ENCODE measurements at regions not wholly inside any gene's neighbourhood (a gene's known extent, or its start where the extent isn't known, plus 50 kb on each side); places are given as distances from the start of the nearest gene placed in this dataset.

DNA sequence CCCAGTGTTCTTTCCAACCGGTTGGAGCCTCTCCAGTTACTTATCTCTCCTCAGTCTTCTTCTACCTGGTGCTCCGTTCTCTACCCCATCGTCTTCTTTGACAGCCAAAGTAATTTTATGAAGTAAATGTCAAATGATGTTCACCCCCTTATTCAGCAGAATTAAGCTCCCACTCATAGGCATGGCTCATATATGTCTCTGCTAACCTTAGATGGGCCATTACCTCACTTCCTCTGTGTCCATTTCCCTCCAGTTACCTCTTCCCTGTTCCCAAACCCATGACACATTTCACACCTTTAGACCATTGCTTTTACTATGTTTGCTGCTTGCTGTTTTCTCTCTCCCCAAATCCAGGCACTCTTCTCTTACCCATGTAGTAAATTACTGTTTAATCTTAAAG, 607.0 kb downstream of the RNF144A start:
- no peaks in the 10 kb centered on the region for H3K27me3 ChIP-seq (replicated peaks; ENCODE audit: control insufficient read depth, insufficient read depth, low read length)
- H3K4me3 ChIP-seq (replicated peaks; ENCODE audit: low read depth, low read length) = no peak overlapping the region
- no peaks in the 10 kb centered on the region for H3K36me3 ChIP-seq (ENCODE audit: control insufficient read depth, insufficient read depth, low read length)
- no peak for DNase-seq (ENCODE audit: extremely low read depth, insufficient read length)
- TF ChIP-seq, protein P1, sequence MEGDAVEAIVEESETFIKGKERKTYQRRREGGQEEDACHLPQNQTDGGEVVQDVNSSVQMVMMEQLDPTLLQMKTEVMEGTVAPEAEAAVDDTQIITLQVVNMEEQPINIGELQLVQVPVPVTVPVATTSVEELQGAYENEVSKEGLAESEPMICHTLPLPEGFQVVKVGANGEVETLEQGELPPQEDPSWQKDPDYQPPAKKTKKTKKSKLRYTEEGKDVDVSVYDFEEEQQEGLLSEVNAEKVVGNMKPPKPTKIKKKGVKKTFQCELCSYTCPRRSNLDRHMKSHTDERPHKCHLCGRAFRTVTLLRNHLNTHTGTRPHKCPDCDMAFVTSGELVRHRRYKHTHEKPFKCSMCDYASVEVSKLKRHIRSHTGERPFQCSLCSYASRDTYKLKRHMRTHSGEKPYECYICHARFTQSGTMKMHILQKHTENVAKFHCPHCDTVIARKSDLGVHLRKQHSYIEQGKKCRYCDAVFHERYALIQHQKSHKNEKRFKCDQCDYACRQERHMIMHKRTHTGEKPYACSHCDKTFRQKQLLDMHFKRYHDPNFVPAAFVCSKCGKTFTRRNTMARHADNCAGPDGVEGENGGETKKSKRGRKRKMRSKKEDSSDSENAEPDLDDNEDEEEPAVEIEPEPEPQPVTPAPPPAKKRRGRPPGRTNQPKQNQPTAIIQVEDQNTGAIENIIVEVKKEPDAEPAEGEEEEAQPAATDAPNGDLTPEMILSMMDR (IDR thresholded peaks at IDR 0.05; ENCODE audit: insufficient read depth, low read length, poor library complexity, severe bottlenecking) = no peak

DNA sequence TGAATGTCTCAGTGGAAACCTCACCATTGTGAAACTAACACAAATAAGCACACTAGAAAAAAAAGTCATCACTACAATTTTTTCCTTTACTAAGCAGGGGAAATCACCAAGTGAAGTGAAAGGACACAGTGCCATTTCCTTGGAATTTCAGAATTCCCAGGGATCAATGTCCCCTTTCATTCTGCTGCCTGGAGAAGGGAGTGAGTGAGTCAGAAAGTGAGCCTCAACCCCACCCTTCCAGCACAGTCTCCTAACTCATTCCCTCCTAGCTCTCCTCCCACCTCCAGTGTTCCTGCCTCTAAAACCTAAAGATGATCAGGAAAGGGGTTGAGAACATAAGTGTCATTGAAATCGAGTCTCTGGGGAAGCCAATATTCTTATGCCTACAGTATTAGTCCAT, 608.5 kb downstream of the RNF144A start:
- no peaks in the 10 kb centered on the region for H3K27me3 ChIP-seq (replicated peaks; ENCODE audit: control insufficient read depth, insufficient read depth, low read length)
- TF ChIP-seq, protein P1 (IDR thresholded peaks at IDR 0.05; ENCODE audit: insufficient read depth, low read length, poor library complexity, severe bottlenecking) = no peak
- no peak overlapping the region for H3K4me3 ChIP-seq (replicated peaks; ENCODE audit: low read depth, low read length)
- no peak for DNase-seq (ENCODE audit: extremely low read depth, insufficient read length)
- H3K36me3 ChIP-seq (ENCODE audit: control insufficient read depth, insufficient read depth, low read length) = no peaks in the 10 kb centered on the region

DNA sequence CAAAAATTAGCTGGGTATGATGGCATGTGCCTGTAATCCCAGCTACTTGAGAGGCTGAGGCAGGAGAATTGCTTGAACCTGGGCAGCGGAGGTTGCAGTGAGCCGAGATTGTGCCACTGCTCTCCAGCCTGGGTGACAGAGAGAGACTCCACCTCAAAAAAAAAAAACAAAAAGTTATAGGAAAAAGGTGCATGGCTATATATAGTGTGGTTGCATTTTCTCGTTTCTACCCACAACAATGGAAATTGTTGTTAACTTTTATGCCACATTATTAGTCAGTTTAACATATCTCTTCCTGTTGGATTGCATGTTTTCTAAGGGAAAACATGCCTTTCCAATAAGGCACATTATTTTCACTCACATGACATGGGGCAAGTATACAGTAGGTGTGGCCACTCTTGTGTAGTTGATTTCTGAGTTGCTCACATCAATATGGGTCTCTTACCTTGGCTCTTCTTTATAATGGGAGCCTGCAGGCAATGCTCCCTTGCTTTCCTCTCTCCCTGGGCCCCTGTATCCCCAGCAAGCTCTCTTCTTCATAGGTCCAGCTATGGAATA, 610.0 kb downstream of the RNF144A start:
- DNase-seq (ENCODE audit: extremely low read depth, insufficient read length) = no peak
- H3K4me3 ChIP-seq (replicated peaks; ENCODE audit: low read depth, low read length) = no peak overlapping the region
- TF ChIP-seq, protein P1 (IDR thresholded peaks at IDR 0.05; ENCODE audit: insufficient read depth, low read length, poor library complexity, severe bottlenecking) = no peak
- no peaks in the 10 kb centered on the region for H3K36me3 ChIP-seq (ENCODE audit: control insufficient read depth, insufficient read depth, low read length)
- no peaks in the 10 kb centered on the region for H3K27me3 ChIP-seq (replicated peaks; ENCODE audit: control insufficient read depth, insufficient read depth, low read length)

DNA sequence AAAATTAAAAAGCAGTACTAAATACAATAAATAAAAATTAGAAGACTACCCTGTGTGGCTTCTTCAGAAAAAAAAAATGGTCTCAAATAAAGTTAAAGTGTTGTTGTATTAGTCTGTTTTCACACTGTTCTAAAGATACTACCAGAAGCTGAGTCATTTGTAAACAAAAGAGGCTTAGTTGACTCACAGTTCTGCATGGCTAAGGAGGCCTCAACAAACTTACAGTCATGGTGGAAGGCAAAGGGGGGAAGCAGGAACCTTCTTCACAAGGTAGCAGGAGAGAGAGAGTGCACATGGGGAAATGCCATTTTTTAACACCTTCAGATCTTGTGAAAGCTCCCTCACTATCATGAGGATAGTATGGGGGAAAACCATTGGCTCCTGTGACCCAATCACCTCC, 612.8 kb downstream of the RNF144A start:
- TF ChIP-seq, protein P1 (IDR thresholded peaks at IDR 0.05; ENCODE audit: insufficient read depth, low read length, poor library complexity, severe bottlenecking) = no peak
- H3K27me3 ChIP-seq (replicated peaks; ENCODE audit: control insufficient read depth, insufficient read depth, low read length) = no peaks in the 10 kb centered on the region
- no peaks in the 10 kb centered on the region for H3K36me3 ChIP-seq (ENCODE audit: control insufficient read depth, insufficient read depth, low read length)
- DNase-seq (ENCODE audit: extremely low read depth, insufficient read length) = no peak
- no peak overlapping the region for H3K4me3 ChIP-seq (replicated peaks; ENCODE audit: low read depth, low read length)

DNA sequence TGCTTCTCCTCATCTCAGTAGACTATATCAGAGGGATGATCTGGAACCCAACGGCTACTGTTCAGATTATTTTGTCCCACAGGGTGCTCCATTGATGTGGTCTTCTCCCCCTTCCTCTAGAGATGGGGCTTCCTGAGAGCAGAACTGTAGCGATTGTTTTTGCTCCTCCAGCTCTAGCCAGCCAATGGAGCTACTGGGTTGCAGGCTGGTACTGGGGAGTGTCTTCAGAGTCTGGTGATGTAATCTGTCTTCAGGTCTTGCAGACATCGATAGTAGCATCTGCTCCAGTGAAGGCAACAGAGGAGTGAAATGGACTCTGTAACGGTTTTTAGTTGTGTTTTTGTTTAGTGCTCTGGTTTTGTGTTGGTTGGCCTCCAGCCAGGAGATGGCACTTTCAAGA, 621.9 kb downstream of the RNF144A start:
- Histone ChIP-seq H3K27me3 (replicated peaks; ENCODE audit: control insufficient read depth, insufficient read depth, low read length) (no peaks in the 10 kb centered on the region), H3K4me3 (replicated peaks; ENCODE audit: low read depth, low read length) (no peak overlapping the region), H3K36me3 (ENCODE audit: control insufficient read depth, insufficient read depth, low read length) (no peaks in the 10 kb centered on the region)
- TF ChIP-seq, protein P1 (IDR thresholded peaks at IDR 0.05; ENCODE audit: insufficient read depth, low read length, poor library complexity, severe bottlenecking) = no peak
- DNase-seq (ENCODE audit: extremely low read depth, insufficient read length) = no peak

DNA sequence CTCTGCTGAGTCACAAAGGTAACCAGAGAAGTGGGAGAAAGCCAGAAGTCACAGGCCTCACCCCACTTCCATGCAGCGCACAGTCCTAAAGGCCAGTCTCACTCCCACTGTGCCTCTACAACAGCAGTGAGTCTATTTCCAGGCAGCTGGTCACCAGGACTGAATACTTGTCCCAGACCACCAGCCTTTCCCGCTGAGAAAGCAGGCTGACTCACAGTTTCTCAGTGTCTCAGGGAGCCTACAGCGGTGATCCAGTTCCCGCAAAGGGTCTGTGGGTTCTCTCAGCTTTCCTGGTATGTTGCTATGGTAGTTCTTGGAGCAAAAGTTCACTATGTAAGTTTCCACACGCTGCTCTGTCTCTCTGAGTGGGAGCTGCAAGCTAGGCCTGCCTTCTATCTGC, 622.5 kb downstream of the RNF144A start:
- Histone ChIP-seq H3K4me3 (replicated peaks; ENCODE audit: low read depth, low read length) (no peak overlapping the region), H3K27me3 (replicated peaks; ENCODE audit: control insufficient read depth, insufficient read depth, low read length) (no peaks in the 10 kb centered on the region), H3K36me3 (ENCODE audit: control insufficient read depth, insufficient read depth, low read length) (no peaks in the 10 kb centered on the region)
- TF ChIP-seq, protein P1 (IDR thresholded peaks at IDR 0.05; ENCODE audit: insufficient read depth, low read length, poor library complexity, severe bottlenecking) = no peak
- DNase-seq (ENCODE audit: extremely low read depth, insufficient read length) = no peak
